Naive thymus-derived CD4-positive, alpha-beta T cell (primary cell): ENCODE measurements at regions not wholly inside any gene's neighbourhood (a gene's known extent, or its start where the extent isn't known, plus 50 kb on each side); places are given as distances from the start of the nearest gene placed in this dataset.
"Not testable (repeated sequence)": the region's sequence is repeated elsewhere in the genome, so short reads cannot be mapped to it uniquely, and the experiment has no call there.

Experiments used
- ATAC-seq: fragments of 150-1000 bp; cut with Tn5 transposase; 2 replicates; pipeline ENCODE4 v1.10.0; 2021; ENCODE audit warnings: mild to moderate bottlenecking, moderate library complexity
- CTCF ChIA-PET: fragments of 350-600 bp; sonication (Branson Sonifier 250); formaldehyde crosslinking; loops from one replicate; lab custom pipeline; 2021; ENCODE audit warnings: antibody characterized with exemption; lab: Charles Lee
- POLR2A ChIA-PET: fragments of 350-600 bp; sonication (Branson Sonifier 250); formaldehyde crosslinking; loops from one replicate; lab custom pipeline; 2021; ENCODE audit warnings: antibody characterized with exemption, inconsistent platforms; lab: Charles Lee
- DNase-seq, 9 donors: peaks; one replicate each; pipeline versions ENCODE4 v3.0.0 to v3.0.0-alpha.2; 2020 to 2022; ENCODE audit warnings: mixed read lengths in 1 of 9
- H3K27ac ChIP-seq: one replicate; pipeline ENCODE4 v1.7.0; 2013; ENCODE audit warnings: mild to moderate bottlenecking, low read depth, low read length, moderate library complexity
- H3K27me3 ChIP-seq, 2 donors: one replicate each; pipeline ENCODE4 v1.7.0; 2013; ENCODE audit warnings: low read length in 2 of 2, mild to moderate bottlenecking in 2 of 2, moderate library complexity in 2 of 2; ENCODE audit not compliant: control insufficient read depth in 2 of 2, insufficient read depth in 2 of 2
- H3K36me3 ChIP-seq, 3 experiments: 1 replicate in 2 of 3; 2 replicates in 1 of 3; pipeline ENCODE4 v1.7.0; 2013; ENCODE audit warnings: low read length in 3 of 3, mild to moderate bottlenecking in 3 of 3, moderate library complexity in 1 of 3; ENCODE audit not compliant: insufficient read depth in 3 of 3, control insufficient read depth in 2 of 3
- H3K4me1 ChIP-seq, 2 donors: one replicate each; pipeline ENCODE4 v1.7.0; 2013; ENCODE audit warnings: low read length in 2 of 2, mild to moderate bottlenecking in 2 of 2, moderate library complexity in 1 of 2; ENCODE audit not compliant: control insufficient read depth in 2 of 2, insufficient read depth in 2 of 2
- H3K4me3 ChIP-seq: 2 replicates; pipeline ENCODE4 v1.7.0; 2013; ENCODE audit warnings: mild to moderate bottlenecking, low read length
- H3K9me3 ChIP-seq, 3 experiments: 1 replicate in 2 of 3; 2 replicates in 1 of 3; pipeline ENCODE4 v1.7.0; 2013; ENCODE audit warnings: low read length in 3 of 3; ENCODE audit not compliant: control insufficient read depth in 2 of 3
- H3K27ac Mint-ChIP-seq, 9 donors: one replicate each; pipeline ENCODE4 v1.8.0; 2020 to 2022; ENCODE audit warnings: mixed read lengths in 9 of 9, mild to moderate bottlenecking in 8 of 9, moderate library complexity in 5 of 9, inconsistent platforms in 2 of 9
- H3K27me3 Mint-ChIP-seq, 5 donors: one replicate each; pipeline ENCODE4 v1.8.0; 2021 to 2022; ENCODE audit warnings: mixed read lengths in 5 of 5, mild to moderate bottlenecking in 1 of 5
- H3K36me3 Mint-ChIP-seq, 5 donors: one replicate each; pipeline ENCODE4 v1.8.0; 2020 to 2022; ENCODE audit warnings: mixed read lengths in 5 of 5, mild to moderate bottlenecking in 3 of 5, inconsistent platforms in 1 of 5
- H3K4me1 Mint-ChIP-seq, 7 donors: one replicate each; pipeline ENCODE4 v1.8.0; 2020 to 2022; ENCODE audit warnings: mixed read lengths in 7 of 7, mild to moderate bottlenecking in 3 of 7, inconsistent platforms in 1 of 7
- H3K4me3 Mint-ChIP-seq, 10 donors: one replicate each; pipeline ENCODE4 v1.8.0; 2020 to 2022; ENCODE audit warnings: mild to moderate bottlenecking in 10 of 10, mixed read lengths in 10 of 10, moderate library complexity in 6 of 10, inconsistent platforms in 2 of 10
- H3K9me3 Mint-ChIP-seq, 11 donors: one replicate each; pipeline ENCODE4 v1.8.0; 2020 to 2022; ENCODE audit warnings: mixed read lengths in 11 of 11, mild to moderate bottlenecking in 4 of 11, inconsistent platforms in 1 of 11, moderate library complexity in 1 of 11
- intact Hi-C, 2 donors: fragments of 100-400 bp; cut with micrococcal nuclease; formaldehyde crosslinking; loops; one replicate each; pipeline ENCODE4 v1.15.1; 2023

- Mint-ChIP-seq H3K27ac (no peak overlapping the region), H3K36me3 (no peaks in the 10 kb centered on the region), H3K4me1 (no peaks in the 10 kb centered on the region), H3K27me3 (no peaks in the 10 kb centered on the region), H3K4me3 (no peak overlapping the region), H3K9me3 (peaks cover 0 to 10% (median 0%) of the 10 kb centered on the region in 11 donors)
- ChIA-PET CTCF (no interaction called here), POLR2A (no interaction called here)
- intact Hi-C loops: no loop called here
- H3K36me3 ChIP-seq: no peaks in the 10 kb centered on the region
- H3K9me3 ChIP-seq: no peaks in the 10 kb centered on the region
- no peaks in the 10 kb centered on the region for H3K4me1 ChIP-seq
- no peak for ATAC-seq
- DNase-seq: no peak
- H3K27ac ChIP-seq: no peak overlapping the region
- H3K27me3 ChIP-seq: no peaks in the 10 kb centered on the region
- no peak overlapping the region for H3K4me3 ChIP-seq
Measured at GRCh38 chr2:142721015-142721414, 156.4 kb upstream of the KYNU start.

GRCh38 chr2:142718576-142719155 lies 158.8 kb upstream of the KYNU start:
- Histone ChIP-seq H3K4me1 (no peaks in the 10 kb centered on the region), H3K4me3 (no peak overlapping the region), H3K27ac (no peak overlapping the region), H3K27me3 (no peaks in the 10 kb centered on the region), H3K36me3 (no peaks in the 10 kb centered on the region), H3K9me3 (no peaks in the 10 kb centered on the region)
- intact Hi-C loops: no loop called here
- CTCF ChIA-PET: no interaction called here
- Mint-ChIP-seq H3K9me3 (peaks cover 0 to 10% (median 0%) of the 10 kb centered on the region in 11 donors), H3K4me3 (no peak overlapping the region), H3K36me3 (no peaks in the 10 kb centered on the region), H3K27ac (no peak overlapping the region), H3K27me3 (no peaks in the 10 kb centered on the region), H3K4me1 (no peaks in the 10 kb centered on the region)
- DNase-seq: no peak
- POLR2A ChIA-PET: no interaction called here
- no peak for ATAC-seq

- ATAC-seq: no peak
- Histone ChIP-seq H3K27ac (no peak overlapping the region), H3K36me3 (no peaks in the 10 kb centered on the region), H3K4me3 (no peak overlapping the region), H3K4me1 (no peaks in the 10 kb centered on the region), H3K9me3 (no peaks in the 10 kb centered on the region), H3K27me3 (no peaks in the 10 kb centered on the region)
- intact Hi-C loops: no loop called here
- POLR2A ChIA-PET: no interaction called here
- Mint-ChIP-seq H3K4me1 (no peaks in the 10 kb centered on the region), H3K27ac (no peak overlapping the region), H3K9me3 (peaks cover 0 to 8% (median 0%) of the 10 kb centered on the region in 11 donors), H3K4me3 (no peak overlapping the region), H3K27me3 (no peaks in the 10 kb centered on the region), H3K36me3 (no peaks in the 10 kb centered on the region)
- CTCF ChIA-PET: no interaction called here
- DNase-seq: no peak
Measured at GRCh38 chr2:142716463-142717242, 160.8 kb upstream of the KYNU start.

GRCh38 chr2:142714600-142714999 lies 162.9 kb upstream of the KYNU start:
- no peak overlapping the region for H3K4me3 ChIP-seq
- CTCF ChIA-PET: no interaction called here
- Mint-ChIP-seq H3K27ac (no peak overlapping the region), H3K4me1 (no peaks in the 10 kb centered on the region), H3K36me3 (no peaks in the 10 kb centered on the region), H3K27me3 (no peaks in the 10 kb centered on the region), H3K4me3 (no peak overlapping the region), H3K9me3 (peaks cover 0 to 14% (median 0%) of the 10 kb centered on the region in 11 donors)
- H3K4me1 ChIP-seq: no peaks in the 10 kb centered on the region
- intact Hi-C loops: no loop called here
- H3K27ac ChIP-seq: no peak overlapping the region
- DNase-seq (no peak), ATAC-seq (no peak)
- POLR2A ChIA-PET: no interaction called here
- H3K27me3 ChIP-seq: no peaks in the 10 kb centered on the region
- H3K9me3 ChIP-seq: no peaks in the 10 kb centered on the region
- H3K36me3 ChIP-seq: no peaks in the 10 kb centered on the region

- Mint-ChIP-seq H3K4me1 (no peaks in the 10 kb centered on the region), H3K9me3 (peaks cover 0 to 9% (median 2%) of the 10 kb centered on the region in 11 donors), H3K27me3 (no peaks in the 10 kb centered on the region), H3K27ac (no peak overlapping the region), H3K4me3 (no peak overlapping the region), H3K36me3 (no peaks in the 10 kb centered on the region)
- CTCF ChIA-PET: no interaction called here
- POLR2A ChIA-PET: no interaction called here
- H3K27ac ChIP-seq: no peak overlapping the region
- H3K4me1 ChIP-seq: no peaks in the 10 kb centered on the region
- DNase-seq (no peak), ATAC-seq (no peak)
- intact Hi-C loops: no loop called here
- no peaks in the 10 kb centered on the region for H3K36me3 ChIP-seq
- no peaks in the 10 kb centered on the region for H3K9me3 ChIP-seq
- no peak overlapping the region for H3K4me3 ChIP-seq
- no peaks in the 10 kb centered on the region for H3K27me3 ChIP-seq
Measured at GRCh38 chr2:142710336-142710735, 167.1 kb upstream of the KYNU start.

GRCh38 chr2:142707318-142707717 lies 170.1 kb upstream of the KYNU start:
- H3K9me3 ChIP-seq: no peaks in the 10 kb centered on the region
- Mint-ChIP-seq H3K27ac (no peak overlapping the region), H3K4me3 (no peak overlapping the region), H3K9me3 (peaks cover 0 to 10% (median 5%) of the 10 kb centered on the region in 11 donors), H3K27me3 (no peaks in the 10 kb centered on the region), H3K36me3 (no peaks in the 10 kb centered on the region), H3K4me1 (no peaks in the 10 kb centered on the region)
- no peak overlapping the region for H3K4me3 ChIP-seq
- H3K4me1 ChIP-seq: no peaks in the 10 kb centered on the region
- no peak for ATAC-seq
- no peak overlapping the region for H3K27ac ChIP-seq
- H3K27me3 ChIP-seq: no peaks in the 10 kb centered on the region
- ChIA-PET POLR2A (no interaction called here), CTCF (no interaction called here)
- no peaks in the 10 kb centered on the region for H3K36me3 ChIP-seq
- intact Hi-C loops: no loop called here
- DNase-seq: no peak

- DNase-seq, H3K27me3 Mint-ChIP-seq, H3K27ac Mint-ChIP-seq, CTCF ChIA-PET, intact Hi-C loops, POLR2A ChIA-PET, ATAC-seq, H3K36me3 Mint-ChIP-seq, H3K27ac ChIP-seq, H3K4me1 ChIP-seq, H3K9me3 ChIP-seq, H3K4me1 Mint-ChIP-seq, H3K4me3 Mint-ChIP-seq, H3K4me3 ChIP-seq, H3K27me3 ChIP-seq, H3K36me3 ChIP-seq: not testable (repeated sequence)
- H3K9me3 Mint-ChIP-seq: peaks cover 0 to 11% (median 7%) of the 10 kb centered on the region in 11 donors
Measured at GRCh38 chr2:142702397-142702796, 175.1 kb upstream of the KYNU start.
